SU-DHL-6 (cell line): ENCODE measurements at regions not wholly inside any gene's neighbourhood (a gene's known extent, or its start where the extent isn't known, plus 50 kb on each side); places are given as distances from the start of the nearest gene placed in this dataset.

Experiments
- CTCF ChIP-seq: fragments of 200-600 bp; sonication (generic); IDR thresholded peaks from one replicate; pipeline ENCODE4 v1.5.1; 2017; ENCODE audit warnings: antibody characterized with exemption, mild to moderate bottlenecking, low read length, moderate library complexity; ENCODE audit not compliant: insufficient read depth, poor library complexity, severe bottlenecking
- EZH2phosphoT487 ChIP-seq: fragments of 200-600 bp; sonication (generic), shearing (Covaris generic); conservative IDR thresholded peaks from 2 replicates; pipeline ENCODE4 v1.6.1; 2018; ENCODE audit warnings: mild to moderate bottlenecking, antibody characterized with exemption, low read length, moderate library complexity, mixed read lengths

GRCh38 chr6:133767357-133767970 lies 121.4 kb upstream of the TCF21 start:
- TF ChIP-seq CTCF = no peak
- TF ChIP-seq EZH2phosphoT487 = no peak
